ENCODE measurements at regions not wholly inside any gene's neighbourhood (a gene's known extent, or its start where the extent isn't known, plus 50 kb on each side); places are given as distances from the start of the nearest gene placed in this dataset.

GRCh38 chr9:79799691-79800335, 228.0 kb downstream of the TLE4 start:
- no peak for DNase-seq

GRCh38 chr9:79798450-79798849, 226.7 kb downstream of the TLE4 start:
- DNase-seq = no peak

GRCh38 chr9:79796411-79796810, 224.6 kb downstream of the TLE4 start:
- DNase-seq = no peak

GRCh38 chr9:79788662-79789061, 216.9 kb downstream of the TLE4 start:
- no peak for DNase-seq

- no peak for DNase-seq
These were observed 209.5 kb downstream of the TLE4 start for GRCh38 chr9:79781263-79781662.

GRCh38 chr9:79780559-79780958, 208.8 kb downstream of the TLE4 start:
- DNase-seq = no peak

GRCh38 chr9:79779901-79780300, 208.1 kb downstream of the TLE4 start:
- DNase-seq = no peak

GRCh38 chr9:79778581-79778980, 206.8 kb downstream of the TLE4 start:
- no peak for DNase-seq

- DNase-seq = no peak
These were observed 204.8 kb downstream of the TLE4 start for GRCh38 chr9:79776581-79776980.

All from MV-4-11 (cell line).